ENCODE measurements at regions not wholly inside any gene's neighbourhood (a gene's known extent, or its start where the extent isn't known, plus 50 kb on each side); places are given as distances from the start of the nearest gene placed in this dataset.
"Not testable (repeated sequence)": the region's sequence is repeated elsewhere in the genome, so short reads cannot be mapped to it uniquely, and the experiment has no call there.

DNA sequence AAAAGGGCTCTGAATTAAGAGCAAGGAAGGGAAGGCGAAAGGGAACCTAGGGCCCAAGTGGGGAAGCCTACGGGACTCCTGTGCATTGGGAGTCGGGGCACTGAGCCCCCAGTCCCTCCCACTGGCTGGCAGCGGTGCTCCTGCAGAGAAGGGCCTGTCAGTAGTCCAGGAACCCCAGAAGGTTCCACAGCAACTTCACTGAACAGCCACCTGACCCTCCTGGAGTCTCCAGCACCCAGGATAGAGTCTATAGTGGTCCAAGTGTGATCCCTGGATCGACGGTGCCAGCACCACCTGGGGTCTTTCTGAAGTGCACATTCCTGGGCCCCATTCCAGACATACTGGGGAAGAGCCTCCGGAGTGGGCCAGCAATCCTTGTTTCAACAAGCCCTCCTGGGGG, 100.0 kb upstream of the B3GAT1 start:
- DNase-seq (ENCODE audit: low read depth in 3 of 3, low spot score in 1 of 3), result no peak

DNA sequence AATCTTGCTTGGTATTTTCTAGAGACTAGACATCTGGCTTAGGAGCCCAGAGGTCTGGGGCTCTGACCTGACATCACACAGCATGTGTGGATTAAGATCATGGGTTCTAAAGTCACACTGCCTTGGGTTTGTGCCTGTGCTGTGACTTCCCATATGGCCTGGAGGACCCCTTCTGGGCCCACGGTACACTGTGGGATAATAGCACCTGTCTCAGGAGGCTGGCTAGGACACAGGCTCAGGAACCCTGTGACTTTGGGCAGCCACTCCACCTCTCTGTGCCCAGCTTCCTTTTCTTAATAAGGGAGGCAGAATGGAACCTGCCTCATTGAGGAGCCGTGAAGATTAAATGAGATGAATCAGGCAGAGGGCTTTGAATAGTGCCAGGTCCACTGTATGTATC, 99.2 kb upstream of the B3GAT1 start:
- no peak for DNase-seq (ENCODE audit: low read depth in 3 of 3, low spot score in 1 of 3)

DNA sequence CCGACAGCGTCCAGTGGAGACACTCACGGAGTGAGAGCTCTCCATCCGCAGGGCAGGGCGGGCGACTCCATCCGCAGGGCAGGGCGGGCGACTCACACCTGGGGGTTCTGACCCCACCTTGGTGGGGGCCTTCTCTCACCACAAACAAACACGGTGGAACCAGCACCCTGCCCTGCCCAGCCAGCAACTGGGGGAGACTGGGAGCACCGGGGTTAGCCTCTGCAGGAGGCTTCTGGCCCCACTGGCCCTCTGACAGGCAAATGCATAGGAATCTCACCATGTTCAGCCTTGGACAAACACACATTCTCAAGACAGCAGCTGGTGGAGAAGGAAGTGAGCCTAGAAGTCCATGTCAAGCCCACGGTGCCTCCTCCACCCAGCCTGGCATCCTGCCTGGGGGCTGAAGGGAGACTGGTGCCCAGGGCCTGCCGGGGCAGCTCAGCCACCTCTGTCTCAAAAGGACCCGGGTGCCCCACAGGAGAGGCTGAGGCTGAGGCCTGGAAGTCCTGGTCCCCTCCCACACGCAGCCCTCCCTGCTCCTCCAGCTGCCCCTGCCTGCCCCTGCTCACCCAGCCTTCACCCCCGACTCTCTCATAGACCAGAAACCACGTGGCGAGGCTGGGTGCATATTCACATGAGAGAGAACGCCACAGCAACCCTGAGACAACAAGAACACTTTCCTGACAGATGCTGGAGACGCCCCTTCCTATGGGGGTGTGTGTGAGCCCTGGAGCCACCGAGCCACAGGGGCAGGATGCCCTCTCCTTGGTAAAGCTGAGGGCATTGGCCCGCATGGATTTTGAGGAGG, 98.4 kb upstream of the B3GAT1 start:
- no peak for DNase-seq (ENCODE audit: low read depth in 3 of 3, low spot score in 1 of 3)

DNA sequence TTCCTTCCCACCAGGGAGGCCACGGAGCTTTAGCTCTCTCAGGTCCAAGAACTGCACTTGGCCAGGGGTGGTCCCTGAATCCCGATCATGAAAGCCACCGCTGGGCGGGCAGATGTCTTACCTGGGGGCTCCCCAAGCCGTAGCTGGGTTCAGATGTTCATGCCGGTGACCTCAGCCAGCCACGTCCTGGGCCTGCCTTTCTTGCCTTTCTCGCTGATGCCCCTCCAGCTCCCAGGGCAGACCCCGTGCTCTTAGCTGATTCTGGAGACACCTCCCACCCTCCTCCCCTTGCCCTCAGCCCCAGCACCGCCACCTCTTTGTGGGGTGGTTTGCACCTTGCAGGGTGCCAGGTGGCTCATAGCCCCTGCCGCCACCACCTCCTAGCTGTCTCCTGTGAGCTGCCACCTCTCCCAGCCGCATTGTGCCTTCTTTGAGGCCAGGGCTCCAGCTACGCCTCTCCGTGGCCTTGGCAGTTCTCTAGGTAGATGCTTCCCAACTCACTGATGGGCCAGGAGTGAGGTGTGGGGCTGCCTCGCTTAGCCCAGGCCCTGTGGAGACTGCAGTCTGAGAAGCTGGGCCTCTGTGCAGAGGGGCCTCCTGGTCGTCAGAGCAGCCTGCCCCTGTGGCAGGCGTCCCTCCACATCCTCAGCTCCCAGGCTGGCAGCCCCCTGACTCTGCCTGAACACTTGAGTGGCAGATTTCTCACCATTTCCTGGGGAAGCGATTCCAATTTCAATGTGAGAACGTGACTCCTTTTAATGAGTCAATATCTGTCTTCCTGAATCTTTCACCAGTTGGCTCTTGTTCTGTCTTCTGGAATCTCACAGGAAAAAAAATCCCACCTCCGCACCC, 97.6 kb upstream of the B3GAT1 start:
- DNase-seq (ENCODE audit: low read depth in 3 of 3, low spot score in 1 of 3), result no peak

DNA sequence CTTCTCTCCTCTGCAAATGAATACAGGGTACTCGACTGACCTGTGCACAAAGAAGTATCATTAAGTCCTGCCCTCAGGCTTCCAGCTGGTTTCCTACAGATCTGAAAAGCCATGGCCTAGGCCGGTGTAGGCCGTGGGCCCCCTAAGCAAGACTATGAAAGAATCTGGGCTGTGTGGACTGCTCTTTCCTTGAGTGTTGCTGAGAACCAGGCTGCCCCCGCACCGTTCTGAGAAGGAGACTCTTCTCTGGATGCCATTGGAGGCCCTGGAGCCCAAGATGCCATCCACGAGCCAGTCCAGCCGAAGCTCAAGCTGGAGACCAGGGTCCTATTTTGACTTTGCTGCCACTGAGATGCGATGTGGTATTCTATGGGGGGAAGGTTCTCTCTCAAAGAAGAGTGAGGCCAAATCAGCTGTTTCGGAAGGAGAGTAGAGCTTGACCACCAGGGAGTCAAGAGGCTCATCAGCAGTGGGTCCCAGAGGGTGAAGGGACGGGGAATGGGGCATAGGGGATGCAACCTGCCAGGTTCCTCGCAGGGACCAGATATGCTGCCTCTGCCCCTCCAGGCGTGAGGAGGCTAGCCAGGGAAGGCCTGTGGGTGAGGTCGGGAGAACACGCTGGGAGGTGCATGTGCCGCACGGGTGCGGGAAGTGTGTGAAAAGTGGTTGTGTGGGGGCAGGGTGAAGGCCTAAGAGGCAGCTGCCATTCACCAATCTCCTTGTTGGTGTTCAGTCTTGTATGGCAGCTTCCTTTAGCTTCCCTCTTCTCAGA, 96.4 kb upstream of the B3GAT1 start:
- no peak for DNase-seq (ENCODE audit: low read depth in 3 of 3, low spot score in 1 of 3)

DNA sequence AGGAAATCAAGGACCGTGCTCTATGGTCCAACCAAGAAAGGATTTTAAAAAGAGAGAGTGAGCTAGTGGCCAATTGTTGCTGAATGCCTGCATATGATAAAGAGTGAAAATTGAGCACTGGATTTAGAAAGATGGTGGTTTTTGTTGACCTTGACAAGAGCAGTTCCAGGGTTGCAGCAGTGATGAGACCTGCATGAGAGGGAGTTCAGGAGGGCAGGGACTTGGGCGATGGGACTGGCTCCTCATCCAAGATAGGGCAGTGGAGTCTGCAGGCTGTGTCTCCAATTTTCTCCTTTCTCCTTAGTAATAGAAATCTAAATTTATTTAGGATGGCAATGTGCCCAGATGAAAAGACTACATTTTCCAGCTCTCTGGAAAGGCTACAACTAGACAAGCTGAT, 94.0 kb upstream of the B3GAT1 start:
- DNase-seq (ENCODE audit: low read depth in 3 of 3, low spot score in 1 of 3), result no peak

DNA sequence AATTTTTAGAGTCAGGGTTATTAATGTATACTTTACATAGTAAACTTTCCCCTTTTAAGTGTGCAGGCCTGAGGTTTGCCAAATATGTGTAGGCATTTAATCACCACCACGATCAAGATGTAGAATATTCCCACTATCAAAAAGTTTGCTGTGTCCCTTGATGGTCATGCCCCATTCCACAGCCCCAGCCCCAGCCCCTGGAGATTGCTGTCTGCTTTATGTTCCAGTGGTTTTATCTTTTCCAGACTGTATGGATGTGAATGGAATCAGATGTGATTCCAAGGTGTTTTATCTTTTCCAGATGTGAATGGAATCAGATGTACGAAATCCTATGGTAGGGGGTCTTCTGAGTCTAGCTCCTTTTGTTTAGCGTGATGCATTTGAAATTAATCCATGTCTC, 93.1 kb upstream of the B3GAT1 start:
- no peak for DNase-seq (ENCODE audit: low read depth in 3 of 3, low spot score in 1 of 3)

DNA sequence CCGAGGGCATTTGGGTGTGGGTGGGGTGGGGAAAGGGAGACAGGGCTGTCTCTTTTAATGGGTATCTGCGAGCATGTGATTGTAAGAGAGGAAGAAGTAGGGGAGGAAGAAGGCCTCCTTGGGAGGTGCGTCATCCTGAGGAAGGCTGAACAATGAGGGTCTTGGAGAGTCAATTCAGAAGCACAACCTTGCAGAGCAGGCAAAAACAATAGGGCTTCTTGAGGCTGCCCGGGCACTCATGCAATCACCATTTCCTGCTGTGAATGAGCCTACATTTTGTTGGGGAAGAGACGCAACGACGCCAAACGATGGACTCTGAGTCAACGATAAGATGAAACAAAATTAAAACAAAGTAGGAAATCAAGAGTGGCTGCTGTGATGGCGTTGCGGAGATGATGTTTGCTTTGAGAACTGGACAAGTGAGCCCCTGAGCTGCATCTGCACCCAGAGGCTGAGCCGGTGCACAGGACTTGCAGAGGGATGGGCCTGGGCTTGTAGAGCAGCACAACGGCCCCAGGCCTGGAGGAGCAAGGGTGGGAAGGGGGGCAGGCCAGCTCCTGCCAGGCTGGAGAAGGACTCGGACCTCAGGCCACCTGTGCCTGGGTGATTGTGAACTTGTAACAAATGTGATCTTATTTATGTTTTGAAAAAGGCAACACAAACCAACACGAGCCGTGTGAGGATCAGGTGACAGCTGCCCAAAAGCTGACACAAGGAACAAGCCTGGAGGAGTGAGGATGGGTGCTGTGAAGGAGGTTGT, 92.3 kb upstream of the B3GAT1 start:
- DNase-seq (ENCODE audit: low read depth in 3 of 3, low spot score in 1 of 3), result no peak

DNA sequence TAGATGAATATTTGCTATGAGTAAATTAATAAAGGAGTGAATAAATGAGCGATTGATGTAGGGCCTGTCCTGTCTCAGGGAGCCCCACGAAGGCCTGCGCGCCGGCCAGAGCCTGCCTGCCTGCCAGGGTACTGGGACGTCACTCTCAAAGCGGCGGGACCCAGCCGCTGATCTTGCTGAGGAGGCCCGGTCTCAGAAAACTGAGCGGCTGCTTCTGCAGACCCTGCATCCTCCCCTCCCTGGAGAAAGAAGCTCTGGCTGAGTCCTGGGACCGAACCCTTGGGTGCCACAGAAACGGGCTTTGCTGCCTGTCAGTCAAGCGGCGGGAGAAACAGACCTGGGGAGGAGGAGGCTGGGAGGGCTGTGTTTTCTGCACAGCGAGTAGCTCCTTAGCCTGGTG, 91.6 kb upstream of the B3GAT1 start:
- no peak for DNase-seq (ENCODE audit: low read depth in 3 of 3, low spot score in 1 of 3)

DNA sequence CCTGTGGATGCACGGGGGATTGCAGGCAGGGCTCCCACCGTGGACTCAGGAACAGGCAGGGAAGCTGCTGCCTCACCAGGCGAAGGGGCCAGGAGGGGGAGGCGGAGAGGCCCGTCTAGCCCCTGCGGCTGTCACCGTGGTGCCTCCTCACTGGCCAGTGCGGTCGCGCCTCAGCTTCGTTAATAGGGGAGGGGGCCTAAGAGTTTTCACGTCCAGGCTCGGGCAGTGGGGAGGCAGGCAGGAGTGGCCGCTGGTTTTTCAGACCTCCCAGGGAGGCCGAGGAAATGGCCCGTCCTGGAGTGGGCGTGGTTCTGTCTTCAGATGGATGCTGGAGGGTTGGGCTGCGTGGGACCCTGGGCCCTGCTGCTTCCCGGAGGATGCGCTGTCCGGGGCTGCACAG, 91.1 kb upstream of the B3GAT1 start:
- no peak for DNase-seq (ENCODE audit: low read depth in 3 of 3, low spot score in 1 of 3)

DNA sequence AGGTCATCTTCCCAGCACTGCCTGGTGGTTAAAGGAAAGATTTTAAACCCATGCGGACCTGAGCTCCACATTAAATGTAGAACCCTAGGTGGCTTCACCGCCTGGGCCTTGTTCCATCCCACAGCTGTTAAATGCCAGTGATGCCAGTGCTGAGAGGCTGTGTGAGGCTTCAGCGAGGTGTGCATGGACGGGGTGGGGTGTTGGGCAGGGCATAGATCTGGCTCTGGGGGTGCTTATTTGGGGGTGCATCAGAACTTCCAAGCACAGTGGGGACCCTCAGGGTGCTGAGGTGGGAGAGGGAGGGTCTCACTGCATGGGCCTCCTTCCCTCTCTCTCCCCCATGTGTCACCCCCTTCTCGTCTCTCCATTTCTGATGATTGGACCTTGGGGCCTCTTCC, 90.1 kb upstream of the B3GAT1 start:
- DNase-seq (ENCODE audit: low read depth in 3 of 3, low spot score in 1 of 3), result no peak

DNA sequence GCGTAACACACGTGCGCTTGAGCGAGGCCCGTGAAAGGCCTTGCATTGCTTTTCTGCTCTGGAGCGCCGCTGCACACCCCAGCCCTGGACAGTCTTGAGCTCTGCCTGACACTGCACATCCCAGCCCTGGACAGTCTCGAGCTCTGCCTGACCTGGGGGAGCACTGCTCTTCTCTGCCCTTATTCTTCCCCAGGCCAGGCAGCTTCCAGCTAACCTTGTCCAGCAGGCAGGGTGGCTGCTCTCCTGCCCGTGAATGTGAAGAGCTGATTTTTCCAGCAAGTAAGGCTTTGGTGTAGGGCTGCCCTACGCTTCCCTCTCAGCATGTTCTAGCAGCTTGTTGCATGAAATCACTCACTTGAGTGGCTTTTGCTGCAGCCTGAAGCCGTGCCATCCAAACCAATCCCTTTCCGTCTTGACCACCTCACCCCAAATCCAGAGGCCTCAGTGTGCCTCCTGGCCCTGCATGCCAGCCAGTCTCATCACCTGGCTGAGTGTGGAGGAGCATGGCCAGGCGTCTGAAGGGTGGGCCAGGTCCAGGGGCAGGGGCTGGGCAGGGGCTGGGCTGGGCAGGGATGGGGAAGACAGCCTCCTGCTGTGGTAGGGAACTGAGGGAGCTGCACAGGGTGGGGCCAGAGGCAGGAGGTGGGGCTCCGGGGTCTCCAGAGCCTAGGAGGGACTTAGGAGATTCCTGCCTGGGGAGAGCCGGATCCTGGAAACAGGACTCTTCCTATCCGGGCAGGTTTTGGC, 89.5 kb upstream of the B3GAT1 start:
- no peak for DNase-seq (ENCODE audit: low read depth in 3 of 3, low spot score in 1 of 3)

DNA sequence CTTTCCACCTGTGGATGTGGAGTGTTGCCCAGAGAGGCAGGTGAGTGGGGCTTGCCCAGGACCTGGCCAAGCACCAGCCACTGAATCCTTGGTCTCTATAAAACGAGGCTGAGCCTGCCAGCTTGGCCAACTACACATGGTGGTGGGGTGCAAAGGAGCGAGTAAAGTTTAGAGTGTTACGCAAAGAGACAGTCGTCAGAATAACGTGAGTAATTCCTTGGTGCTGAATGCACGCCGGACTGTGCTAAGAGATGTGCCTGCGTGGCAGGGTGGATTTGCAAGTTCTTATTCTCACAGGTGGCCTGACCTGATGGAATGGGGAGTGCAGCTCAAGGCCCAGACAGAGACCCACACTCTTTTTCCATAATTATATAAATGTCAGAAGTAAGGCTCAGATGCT, 88.6 kb upstream of the B3GAT1 start:
- no peak for DNase-seq (ENCODE audit: low read depth in 3 of 3, low spot score in 1 of 3)

DNA sequence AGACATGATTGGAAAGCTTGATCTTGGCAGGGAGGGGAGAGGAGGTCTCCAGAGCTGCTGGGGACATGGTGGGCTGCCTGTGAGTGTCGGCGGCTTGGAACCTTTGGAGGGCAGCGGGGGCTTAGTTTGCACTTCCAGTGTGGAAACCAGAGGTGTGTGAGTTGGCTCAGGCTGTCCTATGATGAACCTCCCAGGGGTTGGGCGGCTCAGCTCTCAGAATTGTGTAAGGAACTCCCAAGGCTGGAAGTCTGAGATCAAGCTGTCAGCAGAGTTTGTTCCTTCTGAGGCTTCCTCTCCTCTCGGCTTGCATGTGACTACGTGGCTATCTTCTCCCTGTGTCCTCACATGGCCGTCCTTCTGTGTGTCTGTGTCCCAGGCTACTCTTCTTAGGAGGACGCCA, 87.9 kb upstream of the B3GAT1 start:
- no peak for DNase-seq (ENCODE audit: low read depth in 3 of 3, low spot score in 1 of 3)

DNA sequence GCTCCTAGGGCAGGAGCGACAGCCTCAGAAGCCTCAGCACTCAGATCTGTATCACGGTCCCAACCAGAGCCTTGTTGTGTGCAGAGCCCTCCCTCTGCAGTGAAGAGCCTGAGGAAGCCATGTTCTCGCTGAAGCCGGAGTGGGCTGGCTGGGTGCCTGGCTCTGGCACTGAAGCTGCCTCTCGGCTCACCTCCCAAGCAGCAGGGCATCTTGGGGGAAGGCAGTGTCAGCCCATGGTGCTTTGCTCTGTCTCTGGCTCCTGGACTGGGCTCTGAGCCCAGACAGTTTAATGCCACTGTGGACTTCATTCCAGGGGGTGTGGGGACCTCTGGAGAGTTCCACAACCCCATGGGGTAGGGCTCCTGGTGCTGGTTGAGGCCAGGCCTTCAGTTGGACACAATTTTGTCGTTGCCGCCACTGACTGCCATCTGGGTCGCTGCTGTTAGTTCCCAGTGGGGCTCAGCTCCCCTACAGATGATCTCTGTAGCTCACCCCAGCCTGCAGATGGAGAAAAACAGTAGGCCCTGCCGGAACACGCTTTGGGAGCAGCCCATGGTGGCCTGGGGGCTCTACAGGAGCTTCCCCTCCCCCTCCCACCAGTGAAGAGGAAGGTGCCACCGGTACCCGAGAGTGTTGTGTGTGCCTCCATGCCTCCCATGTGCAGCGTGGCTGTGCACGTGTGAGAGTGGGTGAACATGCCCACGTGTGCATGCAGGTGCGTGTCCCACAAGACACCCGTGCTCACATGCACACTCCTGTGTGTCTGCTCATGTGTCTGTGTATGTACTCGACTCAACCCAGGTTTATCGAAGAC, 86.5 kb upstream of the B3GAT1 start:
- DNase-seq (ENCODE audit: low read depth in 3 of 3, low spot score in 1 of 3), result no peak

DNA sequence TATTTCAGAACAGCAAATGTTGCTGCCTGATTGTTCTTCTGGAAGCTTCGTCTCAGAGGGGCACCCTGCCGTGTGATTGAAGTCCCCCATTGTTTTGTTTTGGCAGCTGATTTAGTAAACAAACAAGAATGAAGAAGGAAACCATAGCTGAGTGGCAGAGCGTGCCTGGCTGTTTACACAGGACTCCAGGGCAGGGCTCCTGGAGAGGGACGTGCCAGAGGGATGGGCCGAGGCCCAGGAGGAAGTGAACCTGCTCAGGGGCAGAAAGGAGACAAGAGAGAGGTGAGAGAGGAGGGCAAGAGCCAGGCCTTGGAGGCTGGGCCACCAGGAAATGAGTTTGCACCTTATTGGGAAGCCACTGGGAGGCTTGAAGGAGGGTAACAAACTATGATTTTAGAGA, 85.5 kb upstream of the B3GAT1 start:
- DNase-seq (ENCODE audit: low read depth in 3 of 3, low spot score in 1 of 3), result no peak

DNA sequence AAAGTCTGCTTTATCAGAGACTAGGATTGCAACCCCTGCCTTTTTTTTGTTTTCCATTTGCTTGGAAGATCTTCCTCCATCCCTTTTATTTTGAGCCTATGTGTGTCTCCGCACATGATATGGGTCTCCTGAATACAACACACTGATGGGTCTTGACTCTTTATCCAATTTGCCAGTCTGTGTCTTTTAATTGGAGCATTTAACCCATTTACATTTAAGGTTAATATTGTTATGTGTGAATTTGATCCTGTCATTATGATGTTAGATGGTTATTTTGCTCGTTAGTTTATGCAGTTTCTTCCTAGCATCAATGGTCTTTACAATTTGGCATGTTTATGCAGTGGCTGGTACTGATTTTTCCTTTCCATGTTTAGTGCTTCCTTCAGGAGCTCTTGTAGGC, 84.0 kb upstream of the B3GAT1 start:
- DNase-seq (ENCODE audit: low read depth in 3 of 3, low spot score in 1 of 3), result not testable (repeated sequence)

DNA sequence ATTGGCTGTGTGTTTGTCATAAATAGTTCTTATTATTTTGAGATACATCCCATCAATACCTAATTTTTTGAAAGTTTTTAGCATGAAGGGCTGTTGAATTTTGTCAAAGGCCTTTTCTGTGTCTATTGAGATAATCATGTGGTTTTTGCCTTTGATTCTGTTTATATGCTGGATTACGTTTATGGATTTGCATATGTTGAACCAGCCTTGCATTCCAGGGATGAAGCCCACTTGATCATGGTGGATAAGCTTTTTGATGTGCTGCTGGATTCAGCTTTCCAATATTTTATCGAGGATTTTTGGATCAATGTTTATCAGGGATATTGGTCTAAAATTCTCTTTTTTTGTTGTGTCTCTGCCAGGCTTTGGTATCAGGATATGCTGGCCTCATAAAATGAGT, 82.4 kb upstream of the B3GAT1 start:
- not testable (repeated sequence) for DNase-seq (ENCODE audit: low read depth in 3 of 3, low spot score in 1 of 3)

DNA sequence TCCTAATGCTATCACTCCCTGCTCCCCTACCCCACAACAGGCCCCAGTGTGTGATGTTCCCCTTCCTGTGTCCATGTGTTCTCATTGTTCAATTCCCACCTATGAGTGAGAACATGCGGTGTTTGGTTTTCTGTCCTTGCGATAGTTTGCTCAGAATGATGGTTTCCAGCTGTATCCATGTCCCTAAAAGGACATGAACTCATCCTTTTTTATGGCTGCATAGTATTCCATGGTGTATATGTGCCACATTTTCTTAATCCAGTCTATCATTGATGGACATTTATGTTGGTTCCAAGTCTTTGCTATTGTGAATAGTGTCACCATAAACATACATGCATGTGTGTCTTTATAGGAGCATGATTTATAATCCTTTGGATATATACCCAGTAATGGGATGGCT, 80.4 kb upstream of the B3GAT1 start:
- DNase-seq (ENCODE audit: low read depth in 3 of 3, low spot score in 1 of 3), result not testable (repeated sequence)

DNA sequence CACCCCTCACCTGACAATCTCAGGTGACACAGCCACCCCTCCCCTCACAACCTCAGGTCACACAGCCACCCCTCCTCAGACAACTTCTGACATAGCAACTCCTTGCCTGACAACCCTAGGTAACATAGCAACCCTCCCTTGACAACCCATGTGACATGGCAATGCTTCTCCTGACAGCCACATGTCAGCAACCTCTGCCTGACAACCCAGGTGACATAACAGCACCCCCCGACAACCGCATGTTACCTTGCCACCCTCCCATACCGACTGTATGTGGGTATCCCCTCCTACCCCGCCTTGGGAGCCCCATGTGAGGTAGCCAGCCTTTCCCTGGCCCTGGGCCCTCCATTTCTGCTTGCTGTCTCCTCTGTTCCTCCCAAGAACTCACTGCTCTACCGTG, 77.7 kb upstream of the B3GAT1 start:
- DNase-seq (ENCODE audit: low read depth in 3 of 3, low spot score in 1 of 3), result no peak
